ACHN (cell line): ENCODE measurements at regions not wholly inside any gene's neighbourhood (a gene's known extent, or its start where the extent isn't known, plus 50 kb on each side); places are given as distances from the start of the nearest gene placed in this dataset.

ENCODE experiments used
- DNase-seq: peaks from one replicate; pipeline ENCODE4 v3.0.0-alpha.2; 2015
- in situ Hi-C: cut with HindIII; loops from 2 replicates; pipeline ENCODE4 v1.10.0; 2017; ENCODE audit warnings: low sequenced_read_pairs, low pct_ligation_motif_present, low pct_unique_long_range_greater_than_20kb

DNA sequence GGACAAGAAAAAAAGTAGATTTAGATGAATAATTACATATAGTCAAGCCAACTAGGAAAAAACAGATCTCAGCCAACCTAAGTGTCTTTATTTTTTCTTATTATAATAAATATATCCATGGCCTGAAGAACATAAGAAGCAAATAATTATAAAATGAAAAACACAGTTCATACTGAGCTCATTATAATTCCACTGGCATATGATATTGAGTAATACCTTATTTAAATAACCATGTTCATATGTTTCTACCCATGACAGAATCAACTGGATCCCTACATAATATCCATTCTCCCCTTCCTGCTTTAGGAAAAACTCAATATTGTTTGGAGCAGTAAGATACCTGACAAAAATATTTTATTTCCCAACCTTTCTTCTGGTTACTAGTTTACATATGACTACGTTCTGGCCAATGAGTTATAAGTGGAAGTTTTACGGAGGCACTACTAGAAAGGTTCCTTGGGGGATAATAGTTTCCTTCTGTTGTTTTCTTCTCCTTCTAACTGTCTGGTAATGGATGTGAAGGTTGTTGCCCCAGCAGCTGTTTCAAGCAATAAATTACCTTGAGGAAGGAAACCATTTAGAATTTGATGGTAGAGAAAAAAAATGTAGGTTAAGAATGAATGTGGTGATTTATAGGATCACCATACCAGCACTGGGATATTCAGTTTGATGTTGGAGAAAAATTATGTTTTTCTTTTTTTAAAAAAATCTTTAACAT is 184.1 kb upstream of the MBNL1 start:
- DNase-seq = no peak
- in situ Hi-C loops = no loop called here

DNA sequence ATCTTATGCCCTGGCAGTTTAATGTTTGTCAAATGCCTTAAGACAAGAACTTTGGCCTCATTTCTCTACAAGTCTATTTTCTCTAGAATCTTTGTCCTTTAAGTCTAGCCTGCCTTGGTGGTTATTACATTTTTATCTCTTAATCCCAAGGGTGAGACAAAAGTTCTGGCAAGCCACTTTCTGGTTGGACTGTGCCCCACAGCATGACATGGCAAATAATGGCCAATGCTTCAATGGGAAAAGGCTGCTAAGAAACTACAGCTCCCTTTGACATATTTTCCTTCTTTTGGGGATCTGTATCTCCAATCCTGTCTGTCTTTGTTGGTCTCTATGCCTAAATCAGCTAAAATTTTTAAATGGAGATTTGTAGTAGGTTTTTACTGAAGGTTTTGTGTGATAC is 181.6 kb upstream of the MBNL1 start:
- in situ Hi-C loops = no loop called here
- DNase-seq = no peak

DNA sequence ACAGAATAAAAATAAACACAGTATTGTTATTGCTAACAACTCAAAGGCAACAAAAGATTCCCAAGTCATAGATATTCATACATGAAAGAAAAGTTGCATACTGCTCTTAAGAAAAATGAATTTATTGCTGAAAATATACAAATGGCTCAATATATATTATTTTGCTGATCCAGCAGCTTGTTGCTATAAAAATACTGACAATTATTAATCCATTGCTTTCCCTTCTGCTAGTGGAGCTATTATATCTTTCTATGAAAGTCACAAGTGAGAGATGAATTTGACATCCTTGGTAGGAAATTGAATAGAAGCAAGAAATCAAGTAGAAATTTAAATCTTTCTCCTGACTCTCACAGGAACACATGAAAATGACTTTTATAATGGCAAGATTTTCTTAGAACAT is 179.2 kb upstream of the MBNL1 start:
- in situ Hi-C loops = no loop called here
- no peak for DNase-seq

DNA sequence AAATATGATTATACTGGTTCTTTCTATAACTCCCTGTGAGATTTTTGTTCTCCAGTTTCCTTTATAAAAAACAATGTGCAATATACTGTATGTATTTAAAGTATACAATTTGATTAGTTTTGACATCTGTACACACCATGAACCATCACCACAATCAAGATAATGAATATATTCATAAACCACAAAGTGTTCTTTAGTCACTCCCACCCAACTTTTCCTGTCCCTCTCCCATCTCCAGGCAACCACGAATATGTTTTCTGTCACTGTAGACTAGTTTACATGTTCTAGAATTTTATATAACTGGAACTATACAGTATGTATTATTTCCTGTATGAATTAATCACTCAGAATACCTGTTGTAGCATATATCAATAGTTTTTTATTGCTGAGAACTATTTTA is 177.0 kb upstream of the MBNL1 start:
- in situ Hi-C loops = no loop called here
- DNase-seq = no peak

DNA sequence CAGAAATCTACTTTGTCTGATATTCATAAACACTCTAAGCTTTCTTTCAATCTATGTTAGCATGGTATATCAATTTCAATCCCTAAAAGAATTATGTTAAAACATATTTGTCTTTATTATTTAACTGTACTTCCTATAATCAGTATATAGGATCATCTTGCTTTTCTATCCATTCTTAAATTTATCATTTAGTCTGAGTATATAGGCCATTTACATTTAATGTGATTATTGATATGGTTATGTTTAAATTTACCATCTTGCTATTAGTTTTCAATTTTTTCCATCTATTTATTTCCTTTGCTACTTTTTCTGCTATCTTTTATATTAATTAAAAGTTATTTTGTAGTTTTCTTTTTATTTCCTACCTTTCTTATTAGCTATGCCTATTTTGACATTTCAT is 174.8 kb upstream of the MBNL1 start:
- in situ Hi-C loops = no loop called here
- DNase-seq = no peak

DNA sequence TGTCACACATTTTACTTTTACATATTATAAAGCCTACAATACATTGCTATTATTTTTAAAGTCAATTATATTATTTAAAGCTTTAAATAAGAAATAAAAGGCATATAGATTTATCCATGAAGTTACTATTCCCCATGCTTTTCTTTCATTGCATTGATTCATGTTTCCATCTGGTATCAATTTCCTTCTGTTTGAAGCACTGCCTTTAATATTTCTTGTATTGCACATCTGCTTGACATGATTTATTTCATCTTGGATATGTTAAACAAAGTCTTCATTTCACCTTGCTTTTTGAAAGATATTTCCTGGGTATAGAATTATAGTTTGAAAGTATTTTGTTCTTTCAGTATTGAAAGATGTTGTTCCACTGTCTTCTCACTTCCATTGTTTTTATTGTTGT is 174.3 kb upstream of the MBNL1 start:
- in situ Hi-C loops = no loop called here
- DNase-seq = no peak

DNA sequence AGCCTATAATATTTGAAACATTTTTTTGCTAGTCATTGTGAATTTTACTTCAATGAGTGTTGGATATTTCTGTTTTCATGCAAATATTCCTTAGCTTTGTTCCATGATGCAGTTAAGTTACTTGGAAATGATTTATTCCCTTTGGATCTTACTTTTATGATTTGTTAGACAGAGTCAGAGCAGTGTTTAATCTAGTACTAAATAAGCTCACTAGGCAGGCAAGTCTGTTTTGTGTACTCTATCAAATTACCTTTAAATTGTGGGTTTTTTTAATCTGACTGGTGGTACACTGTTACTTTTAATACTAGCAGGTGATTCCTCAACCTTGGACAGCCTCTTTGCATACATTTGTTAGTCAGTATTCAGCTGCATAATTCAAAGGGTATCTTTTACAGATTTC is 173.3 kb upstream of the MBNL1 start:
- no peak for DNase-seq
- in situ Hi-C loops = no loop called here

DNA sequence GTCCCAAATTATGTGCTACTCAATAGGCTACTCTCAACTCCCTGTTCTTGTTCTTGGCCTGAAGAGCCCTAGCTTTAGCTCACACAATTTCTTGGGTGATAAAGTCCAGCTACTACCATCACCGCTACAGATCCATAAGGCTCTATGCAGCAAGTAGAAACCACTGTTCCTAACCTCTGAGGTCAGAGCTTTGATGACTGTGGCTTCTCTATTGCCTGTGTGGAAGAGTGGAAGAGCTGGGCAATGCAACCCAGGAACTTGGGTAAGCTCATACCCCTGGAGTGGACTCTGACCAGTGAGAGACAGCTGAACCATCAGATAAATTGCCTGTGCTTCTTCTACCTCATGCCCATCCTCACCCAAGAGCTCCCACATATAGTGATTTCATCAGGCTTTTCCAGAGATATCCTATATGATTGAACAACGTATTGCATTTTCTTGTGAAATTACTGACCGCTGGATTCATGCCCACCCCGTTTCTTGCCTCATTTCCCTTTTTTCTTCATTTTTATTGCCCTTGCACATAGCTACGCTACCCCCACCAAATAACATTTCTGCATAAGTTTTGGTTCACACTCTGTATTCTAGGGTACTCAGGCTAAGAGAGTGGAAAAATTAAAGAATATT is 172.3 kb upstream of the MBNL1 start:
- in situ Hi-C loops = no loop called here
- no peak for DNase-seq

DNA sequence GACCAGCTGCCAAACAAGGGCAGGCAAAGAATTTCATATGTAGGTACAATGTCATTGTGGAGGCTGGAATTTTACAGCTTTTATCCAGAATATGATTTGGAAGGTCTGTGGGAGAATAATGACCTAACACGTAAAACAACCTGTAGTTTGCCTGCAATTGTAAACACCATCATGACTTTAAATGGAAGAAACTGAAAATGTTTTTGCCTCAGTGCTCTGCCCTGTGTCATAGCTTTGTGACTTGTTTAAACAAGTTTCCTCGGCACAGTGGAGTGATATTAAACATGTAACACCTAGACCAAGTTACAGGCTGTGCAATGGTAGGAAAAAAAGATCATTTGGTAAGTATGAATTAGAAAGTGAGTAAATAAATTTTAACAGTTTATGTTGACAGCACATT is 171.6 kb upstream of the MBNL1 start:
- in situ Hi-C loops = no loop called here
- no peak for DNase-seq

DNA sequence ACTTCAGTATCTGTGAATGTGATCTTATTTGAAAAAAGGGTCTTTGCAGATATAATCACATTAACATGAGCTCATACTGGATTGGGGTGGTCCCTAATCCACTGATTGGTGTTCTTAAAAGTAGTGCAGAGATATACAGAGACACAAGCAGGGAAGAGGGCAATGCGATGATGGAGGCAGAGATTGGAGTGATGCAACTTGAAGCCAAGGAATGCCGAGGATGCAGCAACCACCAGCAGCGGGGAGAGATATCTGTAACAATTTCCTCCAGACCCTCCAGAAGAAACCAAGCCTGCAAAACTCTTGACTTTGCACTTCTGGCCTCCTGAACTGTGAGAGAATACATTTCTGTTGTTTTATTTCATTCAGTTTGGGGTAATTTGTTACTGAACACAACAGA is 171.0 kb upstream of the MBNL1 start:
- DNase-seq = no peak
- in situ Hi-C loops = no loop called here

DNA sequence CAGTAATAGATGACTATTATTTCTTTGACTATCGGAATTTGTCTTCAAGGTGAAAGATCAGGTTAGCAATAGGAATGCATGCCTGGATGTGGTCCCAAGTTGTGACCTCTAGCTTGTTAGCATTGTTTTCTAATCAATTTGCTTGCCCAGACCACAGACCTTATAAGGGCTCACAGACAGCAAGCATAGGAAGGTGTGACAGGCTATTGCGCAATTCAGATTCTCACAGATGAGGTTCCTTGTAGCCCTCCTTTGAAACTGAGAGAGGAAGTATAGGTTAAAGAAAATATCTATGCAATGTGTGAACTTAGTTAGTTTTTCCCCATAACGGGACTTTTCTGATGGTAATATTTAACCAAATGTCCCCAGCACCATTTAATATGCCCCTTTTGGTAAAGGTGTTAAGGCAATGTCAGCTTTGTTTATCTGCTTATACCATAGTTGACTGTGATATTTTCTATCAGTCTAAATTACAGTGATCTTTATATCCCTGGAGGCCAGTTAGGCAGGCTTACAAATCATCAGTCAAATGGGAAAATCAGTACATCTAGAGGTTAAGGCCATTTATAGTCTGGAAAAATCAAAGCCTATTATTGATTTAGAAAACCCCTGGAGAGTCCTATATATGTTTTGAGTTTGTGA is 168.1 kb upstream of the MBNL1 start:
- DNase-seq = no peak
- in situ Hi-C loops = no loop called here

DNA sequence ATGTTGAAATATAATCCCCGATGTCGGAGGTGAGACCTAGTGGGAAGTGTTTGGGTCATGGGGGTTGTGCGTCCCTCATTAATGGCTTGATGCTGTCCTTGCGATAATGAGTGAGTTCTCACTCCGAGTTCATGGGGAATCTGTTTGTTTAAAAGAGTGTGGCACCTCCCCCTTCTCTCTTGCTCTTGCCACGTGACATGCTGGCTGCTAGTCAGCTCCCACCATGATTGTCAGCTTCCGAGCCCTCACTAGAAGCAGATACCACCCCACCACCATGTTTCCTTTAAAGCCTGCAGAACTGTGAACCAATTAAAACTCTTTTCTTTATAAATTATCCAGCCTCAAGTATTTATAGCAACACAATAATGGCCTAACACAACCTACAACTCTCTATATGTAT is 166.3 kb upstream of the MBNL1 start:
- in situ Hi-C loops = no loop called here
- DNase-seq = no peak

DNA sequence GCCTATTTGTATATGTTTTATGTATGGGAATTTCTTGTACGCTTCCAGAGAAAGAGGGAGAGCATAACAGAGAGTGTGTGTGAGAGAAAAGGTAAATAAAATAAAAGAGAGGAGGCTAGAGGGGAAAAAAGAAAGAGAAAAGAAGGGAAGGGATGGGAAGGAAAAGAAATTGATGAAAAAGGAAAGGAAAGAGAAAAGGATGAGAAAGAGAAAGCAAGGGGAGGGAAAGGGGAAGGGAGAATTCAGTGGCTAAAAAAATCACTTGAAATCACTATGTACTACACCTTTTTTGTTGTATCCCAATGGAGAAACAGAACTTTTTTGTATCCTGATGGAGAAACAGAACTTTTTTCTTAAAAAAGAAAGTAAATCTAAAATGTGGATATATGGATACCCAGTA is 165.5 kb upstream of the MBNL1 start:
- DNase-seq = no peak
- in situ Hi-C loops = no loop called here

DNA sequence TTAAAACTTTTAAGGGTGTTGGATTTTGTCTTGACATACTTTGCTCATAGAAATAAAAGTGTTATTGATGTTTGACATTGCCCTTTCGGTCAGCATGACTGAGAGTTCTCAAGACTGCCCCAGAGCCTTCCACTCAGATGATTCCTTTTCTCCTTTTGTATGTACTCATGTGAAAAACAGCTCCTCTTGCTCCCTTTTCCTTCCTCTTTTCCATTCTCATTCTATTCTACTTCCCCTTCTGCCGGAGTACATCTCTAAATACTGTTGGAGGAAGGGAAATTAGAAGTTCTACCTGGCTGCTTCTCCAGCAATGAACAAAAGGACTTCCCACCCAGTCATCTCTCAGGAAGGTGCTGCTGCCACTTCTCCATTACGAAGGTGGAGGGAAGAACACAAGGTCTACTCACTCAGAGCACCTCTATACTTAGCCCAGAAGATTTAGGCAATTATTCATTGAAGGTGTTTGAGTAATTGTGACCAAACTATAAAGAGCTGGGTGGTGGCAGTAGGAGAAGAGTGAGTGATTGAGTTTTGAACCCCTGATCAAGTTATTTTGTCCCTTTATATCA is 163.8 kb upstream of the MBNL1 start:
- DNase-seq = no peak
- in situ Hi-C loops = no loop called here

DNA sequence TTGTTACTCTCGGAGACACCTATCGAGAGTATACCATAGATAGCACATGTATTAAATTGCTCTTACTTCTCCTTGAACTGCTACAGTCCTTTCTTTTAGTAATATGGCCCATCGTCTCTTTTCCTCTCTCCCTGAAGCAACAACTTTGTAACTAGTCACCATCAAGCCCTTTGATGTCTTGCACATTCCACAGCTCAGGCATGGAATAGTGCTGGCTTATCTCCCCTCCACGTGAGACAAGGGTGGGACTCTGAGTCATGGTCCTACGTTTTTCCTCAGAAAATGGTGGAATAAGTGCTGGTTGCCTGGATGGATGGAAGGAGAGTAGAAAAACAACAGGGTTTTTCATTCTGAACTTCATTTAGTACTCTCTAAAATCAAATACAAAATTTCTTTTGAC is 163.3 kb upstream of the MBNL1 start:
- no peak for DNase-seq
- in situ Hi-C loops = no loop called here

DNA sequence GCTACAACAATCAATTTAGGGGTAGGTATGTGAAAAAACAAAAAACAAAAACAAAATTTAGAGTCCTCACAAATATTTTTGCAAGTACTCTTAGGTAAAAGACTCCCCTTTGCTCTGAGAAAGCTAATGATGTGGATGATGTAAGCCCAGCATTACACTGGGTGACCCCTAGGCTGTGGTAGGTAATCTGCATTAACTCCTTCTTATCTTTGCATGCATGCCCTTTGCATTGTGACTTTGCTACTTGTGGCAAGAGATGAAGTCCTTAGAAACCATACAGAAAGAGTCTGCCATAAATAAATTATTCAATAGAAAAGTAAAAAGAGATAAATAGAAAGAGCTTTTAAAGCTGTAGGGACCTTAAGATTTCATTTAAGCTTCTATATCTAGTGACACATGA is 159.7 kb upstream of the MBNL1 start:
- no peak for DNase-seq
- in situ Hi-C loops = no loop called here

DNA sequence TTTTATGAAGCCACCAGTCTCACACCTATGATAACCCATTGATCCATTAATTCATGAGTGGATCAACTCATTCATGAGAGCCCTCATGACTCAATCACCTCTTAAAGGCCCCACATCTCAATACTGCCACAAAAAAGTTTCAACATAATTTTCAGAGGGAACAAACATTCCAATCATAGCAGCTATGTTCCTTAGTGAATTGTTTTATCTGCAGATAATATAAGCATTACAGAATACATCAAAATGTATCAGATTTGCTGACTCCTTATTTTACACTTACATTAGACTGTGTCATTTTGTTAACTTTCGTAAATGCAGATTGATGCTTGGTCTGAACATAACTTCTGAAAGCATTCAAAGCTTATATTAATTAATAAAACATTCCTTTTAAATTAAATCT is 155.3 kb upstream of the MBNL1 start:
- in situ Hi-C loops = no loop called here
- DNase-seq = no peak

DNA sequence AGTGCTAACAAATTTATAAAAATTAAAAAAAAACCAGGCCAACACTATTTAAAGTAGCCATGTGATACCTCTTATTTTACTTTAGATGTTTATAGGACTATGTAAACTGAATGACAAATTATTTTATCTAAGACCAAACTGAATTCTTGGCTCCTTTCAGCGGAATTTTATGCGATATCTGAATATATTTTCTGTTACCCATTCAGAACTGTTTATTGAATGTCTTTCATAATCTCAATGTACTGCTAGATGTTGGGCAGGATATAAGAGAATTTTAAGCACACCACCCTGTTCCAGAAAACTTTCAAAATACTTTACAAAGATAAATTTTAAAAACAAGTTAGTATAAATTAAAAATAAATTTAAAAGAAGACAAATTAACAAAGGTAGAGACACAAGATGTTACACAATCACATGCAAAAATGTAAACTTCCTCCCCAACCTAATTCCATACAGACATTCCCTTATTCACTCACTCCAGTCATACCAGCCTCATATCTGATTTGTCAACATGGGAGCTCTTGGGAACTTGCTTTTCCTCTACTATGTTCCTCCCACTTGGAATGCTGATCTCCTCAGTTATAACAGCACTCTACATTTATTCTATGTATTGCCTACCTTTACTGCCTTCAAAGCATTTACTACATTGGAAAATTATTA is 154.6 kb upstream of the MBNL1 start:
- no peak for DNase-seq
- in situ Hi-C loops = no loop called here

DNA sequence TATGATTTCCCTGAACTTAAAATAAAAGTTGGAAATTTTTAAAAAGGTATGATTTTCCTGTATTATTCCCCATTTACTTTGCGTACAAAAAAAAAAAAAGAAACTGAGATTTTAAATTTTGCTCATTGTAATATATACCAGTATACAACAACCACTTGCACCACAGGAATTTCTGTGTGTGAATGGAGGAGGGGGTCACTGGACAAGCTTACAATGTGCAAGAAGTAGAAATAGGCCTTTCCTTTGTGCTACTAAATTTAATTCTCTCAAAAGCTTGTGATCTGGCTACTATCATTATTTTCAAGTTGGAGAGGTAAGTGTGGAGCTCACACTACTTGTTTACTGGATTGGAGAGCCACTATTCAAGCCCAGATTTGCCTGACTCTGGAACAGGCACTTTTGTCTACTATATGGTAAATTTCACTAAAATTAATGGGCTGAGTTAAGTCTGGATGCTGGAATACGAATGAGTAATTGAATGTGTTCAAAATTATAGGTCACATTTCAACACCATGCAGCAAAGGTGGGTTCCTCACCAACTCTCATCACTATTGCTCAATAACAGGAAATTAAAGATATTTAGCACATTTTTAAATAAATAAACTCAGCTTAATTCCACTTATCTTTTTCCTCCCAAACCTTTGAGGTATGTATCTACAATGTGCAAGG is 148.0 kb upstream of the MBNL1 start:
- in situ Hi-C loops = no loop called here
- no peak for DNase-seq
